OCI-LY7 (cell line): ENCODE measurements at regions not wholly inside any gene's neighbourhood (a gene's known extent, or its start where the extent isn't known, plus 50 kb on each side); places are given as distances from the start of the nearest gene placed in this dataset.

ENCODE experiments used
- BruUV-seq: library from RNA; stranded (reverse); fragments of 400-500 nt; replicated peaks from 2 replicates; lab custom pipeline; 2021; lab: Mats Ljungman, UMichigan
- CTCF ChIA-PET: fragments of 300-600 bp; sonication (Branson Sonifier 250); formaldehyde crosslinking; loops from one replicate; lab custom pipeline; 2022; ENCODE audit warnings: antibody characterized with exemption; ENCODE audit not compliant: unreplicated experiment; lab: Charles Lee
- POLR2A ChIA-PET: fragments of 300-600 bp; sonication (Branson Sonifier 250); formaldehyde crosslinking; loops from one replicate; lab custom pipeline; 2022; ENCODE audit warnings: antibody characterized with exemption; lab: Charles Lee
- DNase-seq: peaks from one replicate; pipeline ENCODE4 v3.0.0-alpha.2; 2015; ENCODE audit warnings: low spot score
- H2AFZ ChIP-seq: fragments of 200-600 bp; sonication (generic), shearing (Covaris generic); 2 replicates; pipeline ENCODE4 v1.6.1; 2014; ENCODE audit warnings: mild to moderate bottlenecking, antibody characterized with exemption, low read length, moderate library complexity
- H3K27ac ChIP-seq: fragments of 200-600 bp; sonication (generic); 2 replicates; pipeline ENCODE4 v1.5.1; 2014; ENCODE audit warnings: mixed run types, low read depth, mild to moderate bottlenecking, moderate library complexity, low read length, inconsistent platforms; ENCODE audit not compliant: poor library complexity, severe bottlenecking
- H3K36me3 ChIP-seq: fragments of 200-600 bp; sonication (generic); 2 replicates; pipeline ENCODE4 v1.6.1; 2014; ENCODE audit warnings: mild to moderate bottlenecking, antibody characterized with exemption, low read length, moderate library complexity, mixed read lengths; ENCODE audit not compliant: insufficient read depth
- H3K4me1 ChIP-seq: fragments of 200-600 bp; sonication (generic); 2 replicates; pipeline ENCODE4 v1.5.1; 2014; ENCODE audit warnings: mild to moderate bottlenecking, low read length; ENCODE audit not compliant: insufficient read depth, poor library complexity, severe bottlenecking
- H3K4me2 ChIP-seq: fragments of 200-600 bp; sonication (generic); 2 replicates; pipeline ENCODE4 v1.6.1; 2014; ENCODE audit warnings: mild to moderate bottlenecking, low read length
- H3K4me3 ChIP-seq: fragments of 200-600 bp; sonication (generic); 2 replicates; pipeline ENCODE4 v1.5.1; 2014; ENCODE audit warnings: mild to moderate bottlenecking, low read depth, low read length; ENCODE audit not compliant: poor library complexity, severe bottlenecking
- H3K79me2 ChIP-seq: fragments of 200-600 bp; sonication (generic); 2 replicates; pipeline ENCODE4 v1.6.1; 2016; ENCODE audit warnings: low read depth, mild to moderate bottlenecking, low read length, moderate library complexity, mixed read lengths; ENCODE audit not compliant: insufficient read depth
- H3K9me2 ChIP-seq: fragments of 200-600 bp; sonication (generic); 2 replicates; pipeline ENCODE4 v1.6.1; 2016; ENCODE audit warnings: mild to moderate bottlenecking, low read length, mixed read lengths; ENCODE audit not compliant: insufficient read depth
- H3K9me3 ChIP-seq: fragments of 200-600 bp; sonication (generic); 2 replicates; pipeline ENCODE4 v1.6.1; 2014; ENCODE audit warnings: mild to moderate bottlenecking, mixed run types, low read length, mixed read lengths
- H4K20me1 ChIP-seq: fragments of 200-600 bp; sonication (generic); 2 replicates; pipeline ENCODE4 v1.6.1; 2014; ENCODE audit warnings: mild to moderate bottlenecking, antibody characterized with exemption, low read length, moderate library complexity, mixed read lengths; ENCODE audit not compliant: insufficient read depth
- CTCF ChIP-seq: fragments of 200-600 bp; sonication (generic); conservative IDR thresholded peaks from 2 replicates; pipeline ENCODE4 v1.5.1; 2014; ENCODE audit warnings: mild to moderate bottlenecking, antibody characterized with exemption, low read length, moderate library complexity, mixed read lengths
- EZH2phosphoT487 ChIP-seq: fragments of 200-600 bp; sonication (generic); IDR thresholded peaks from 2 replicates; pipeline ENCODE4 v1.6.1; 2018; ENCODE audit warnings: low read depth, borderline replicate concordance, mild to moderate bottlenecking, mixed run types, antibody characterized with exemption, low read length, moderate library complexity, mixed read lengths
- intact Hi-C: fragments of 100-400 bp; cut with micrococcal nuclease; formaldehyde crosslinking; loops from one replicate; pipeline ENCODE4 v1.10.0; 2022; ENCODE audit not compliant: unreplicated experiment

DNA sequence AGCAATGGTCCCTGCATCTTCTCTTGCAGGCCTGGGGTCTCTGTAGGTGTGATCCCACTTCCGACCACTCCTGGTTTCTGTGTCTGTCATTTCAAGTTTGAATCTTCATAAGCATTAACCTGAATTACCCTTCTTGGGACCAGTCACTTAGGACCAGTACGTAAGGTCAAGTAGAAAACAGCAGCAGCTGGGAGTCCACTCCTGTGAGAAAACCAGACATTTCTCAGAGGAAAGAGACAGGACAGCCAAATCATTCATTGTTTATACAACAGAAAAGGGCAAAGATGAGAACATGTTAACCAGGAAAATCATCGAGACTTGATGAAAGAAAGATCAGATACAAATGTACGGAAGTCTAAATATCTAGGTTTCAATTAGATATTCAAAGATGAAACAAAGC, 163.0 kb downstream of the MREG start:
- Histone ChIP-seq H3K4me2 (no peak overlapping the region), H3K36me3 (no peaks in the 10 kb centered on the region), H3K9me2 (no peaks in the 10 kb centered on the region), H3K27ac (no peak overlapping the region), H3K4me3 (no peak overlapping the region), H3K9me3 (no peaks in the 10 kb centered on the region), H2AFZ (no peak overlapping the region), H3K79me2 (no peaks in the 10 kb centered on the region), H3K4me1 (peaks cover 8% of the 10 kb centered on the region), H4K20me1 (no peaks in the 10 kb centered on the region)
- ChIA-PET POLR2A (interaction anchor here (1.6 kb wide), 1 partner anchor 10 kb away, joined by 5 read pairs; no protein-coding TSS in a partner anchor), CTCF (no interaction called here)
- intact Hi-C loops = no loop called here
- no TSS peak for BruUV-seq
- no peak for DNase-seq
- TF ChIP-seq CTCF = no peak
- no peak for TF ChIP-seq EZH2phosphoT487

DNA sequence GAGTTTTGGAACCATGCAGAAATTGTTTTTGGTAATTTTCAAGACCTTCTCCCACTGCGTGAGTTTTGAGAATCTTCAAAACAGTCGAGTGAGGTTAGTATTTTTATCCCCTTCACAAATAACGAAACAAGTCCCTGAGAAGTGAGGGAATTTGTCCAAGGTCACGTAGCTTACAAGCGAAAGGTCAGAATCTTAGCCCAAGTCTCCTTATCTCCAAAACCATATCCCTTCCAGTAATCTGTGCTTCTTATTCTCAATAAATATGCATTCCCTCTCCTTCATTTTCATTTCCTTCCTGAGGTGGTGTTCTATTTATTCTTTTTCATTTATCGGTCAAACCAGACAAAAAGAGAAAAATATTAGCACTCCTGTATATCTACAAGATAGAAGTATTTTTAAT, 163.6 kb downstream of the MREG start:
- ChIA-PET CTCF (no interaction called here), POLR2A (interaction anchor here (0.6 to 1.6 kb wide), 2 partner anchors 9 to 15 kb away, joined by 3 to 5 read pairs; no protein-coding TSS in a partner anchor)
- Histone ChIP-seq H3K4me1 (peaks cover 8% of the 10 kb centered on the region), H3K79me2 (no peaks in the 10 kb centered on the region), H2AFZ (no peak overlapping the region), H3K36me3 (no peaks in the 10 kb centered on the region), H3K4me2 (no peak overlapping the region), H4K20me1 (no peaks in the 10 kb centered on the region), H3K9me3 (no peaks in the 10 kb centered on the region), H3K27ac (no peak overlapping the region), H3K4me3 (no peak overlapping the region), H3K9me2 (no peaks in the 10 kb centered on the region)
- TF ChIP-seq EZH2phosphoT487 = no peak
- no peak for TF ChIP-seq CTCF
- no TSS peak for BruUV-seq
- intact Hi-C loops = no loop called here
- DNase-seq = no peak

DNA sequence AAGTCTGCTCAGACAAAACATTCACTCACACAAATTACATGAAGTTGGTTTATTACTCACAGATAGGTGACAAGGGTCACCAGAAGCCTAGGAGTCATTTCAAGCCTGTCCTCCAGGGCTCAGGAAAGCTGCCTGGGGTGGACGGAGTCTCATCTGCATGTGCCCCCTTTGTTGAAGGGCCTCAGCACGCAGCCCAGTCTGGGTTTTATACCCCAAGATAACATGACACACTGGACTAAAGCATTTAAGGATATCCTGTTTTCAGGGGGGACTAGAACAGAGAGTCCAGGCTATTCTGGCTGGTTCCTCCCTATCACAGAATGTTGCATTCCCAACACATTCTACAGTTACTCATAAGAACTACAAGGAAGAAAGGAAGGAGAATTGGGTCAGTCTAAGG, 164.7 kb downstream of the MREG start:
- Histone ChIP-seq H3K36me3 (no peaks in the 10 kb centered on the region), H4K20me1 (no peaks in the 10 kb centered on the region), H3K9me3 (no peaks in the 10 kb centered on the region), H3K4me2 (no peak overlapping the region), H3K27ac (no peak overlapping the region), H3K4me1 (peaks cover 8% of the 10 kb centered on the region), H3K79me2 (no peaks in the 10 kb centered on the region), H3K9me2 (no peaks in the 10 kb centered on the region), H3K4me3 (no peak overlapping the region), H2AFZ (no peak overlapping the region)
- no TSS peak for BruUV-seq
- DNase-seq = no peak
- intact Hi-C loops = no loop called here
- ChIA-PET POLR2A (no interaction called here), CTCF (no interaction called here)
- TF ChIP-seq EZH2phosphoT487 (no peak), CTCF (no peak)
